Adrenal gland (tissue), 5 donors: ENCODE measurements at regions not wholly inside any gene's neighbourhood (a gene's known extent, or its start where the extent isn't known, plus 50 kb on each side); places are given as distances from the start of the nearest gene placed in this dataset.
"Not testable (repeated sequence)": the region's sequence is repeated elsewhere in the genome, so short reads cannot be mapped to it uniquely, and the experiment has no call there.

ENCODE experiments used
- POLR2A ChIP-seq, 2 donors: fragments of 450-650 bp; IDR thresholded peaks; one replicate each; pipeline ENCODE4 v1.6.1; 2017; ENCODE audit warnings: antibody characterized with exemption in 2 of 2, mild to moderate bottlenecking in 2 of 2, moderate library complexity in 1 of 2
- TF ChIP-seq, protein P1 (sequence below), 6 experiments: fragments of 450-650 bp in 4 of 6; fragments of 200-600 bp in 2 of 6; sonication (generic) in 1 of 6; IDR thresholded peaks; 1 replicate in 5 of 6; 2 replicates in 1 of 6; pipeline versions ENCODE4 v1.5.1 to v1.8.0; 2016 to 2021; ENCODE audit warnings: antibody characterized with exemption in 6 of 6, mild to moderate bottlenecking in 2 of 6, moderate library complexity in 1 of 6
- donor health status: DM: no; HTN: no; CAD: no.

GRCh38 chrX:92480165-92480564 is 701.0 kb downstream of the PCDH11X start:
- TF ChIP-seq, protein P1, sequence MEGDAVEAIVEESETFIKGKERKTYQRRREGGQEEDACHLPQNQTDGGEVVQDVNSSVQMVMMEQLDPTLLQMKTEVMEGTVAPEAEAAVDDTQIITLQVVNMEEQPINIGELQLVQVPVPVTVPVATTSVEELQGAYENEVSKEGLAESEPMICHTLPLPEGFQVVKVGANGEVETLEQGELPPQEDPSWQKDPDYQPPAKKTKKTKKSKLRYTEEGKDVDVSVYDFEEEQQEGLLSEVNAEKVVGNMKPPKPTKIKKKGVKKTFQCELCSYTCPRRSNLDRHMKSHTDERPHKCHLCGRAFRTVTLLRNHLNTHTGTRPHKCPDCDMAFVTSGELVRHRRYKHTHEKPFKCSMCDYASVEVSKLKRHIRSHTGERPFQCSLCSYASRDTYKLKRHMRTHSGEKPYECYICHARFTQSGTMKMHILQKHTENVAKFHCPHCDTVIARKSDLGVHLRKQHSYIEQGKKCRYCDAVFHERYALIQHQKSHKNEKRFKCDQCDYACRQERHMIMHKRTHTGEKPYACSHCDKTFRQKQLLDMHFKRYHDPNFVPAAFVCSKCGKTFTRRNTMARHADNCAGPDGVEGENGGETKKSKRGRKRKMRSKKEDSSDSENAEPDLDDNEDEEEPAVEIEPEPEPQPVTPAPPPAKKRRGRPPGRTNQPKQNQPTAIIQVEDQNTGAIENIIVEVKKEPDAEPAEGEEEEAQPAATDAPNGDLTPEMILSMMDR (IDR thresholded peaks at IDR 0.05), result not testable (repeated sequence)
- not testable (repeated sequence) for TF ChIP-seq POLR2A (IDR thresholded peaks at IDR 0.05)
